GM13976 (cell line): ENCODE measurements at regions not wholly inside any gene's neighbourhood (a gene's known extent, or its start where the extent isn't known, plus 50 kb on each side); places are given as distances from the start of the nearest gene placed in this dataset.

Source experiments
- DNase-seq: peaks from one replicate; pipeline ENCODE4 v3.0.0; 2012; ENCODE audit warnings: low spot score
- in situ Hi-C: fragments of 300-500 bp; cut with MboI; formaldehyde crosslinking; loops from one replicate; pipeline ENCODE4 v1.12.0; 2022; ENCODE audit warnings: low sequenced_read_pairs, mixed read lengths, inconsistent platforms; ENCODE audit not compliant: unreplicated experiment
- TF ChIP-seq, protein P1 (sequence below): IDR thresholded peaks from 2 replicates; pipeline ENCODE4 v1.5.1; 2012; ENCODE audit warnings: borderline replicate concordance, mild to moderate bottlenecking; ENCODE audit not compliant: insufficient read depth; ENCODE audit errors: extremely low read depth, missing control alignments, control extremely low read depth

DNA sequence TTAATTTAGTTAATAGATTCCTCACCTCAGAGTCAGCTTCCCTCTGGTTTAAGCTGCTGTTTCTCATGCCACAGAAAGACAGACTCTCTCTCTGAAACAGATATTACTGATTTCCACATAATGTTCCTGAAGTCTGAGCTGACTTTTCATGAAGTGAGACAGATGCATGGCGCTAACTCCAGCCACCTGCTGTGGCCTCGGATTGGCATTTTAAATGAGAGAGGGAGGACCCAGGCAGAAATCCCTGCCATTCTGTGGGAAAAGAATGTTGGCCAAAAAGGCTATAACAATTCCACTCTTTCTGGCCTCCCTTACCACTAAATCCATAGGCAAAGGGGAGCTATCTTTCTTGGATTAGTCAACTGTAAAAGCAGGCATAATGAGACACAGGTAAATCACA lies 354.1 kb upstream of the CDH4 start:
- no peak for DNase-seq
- in situ Hi-C loops, result no loop called here
- TF ChIP-seq, protein P1, sequence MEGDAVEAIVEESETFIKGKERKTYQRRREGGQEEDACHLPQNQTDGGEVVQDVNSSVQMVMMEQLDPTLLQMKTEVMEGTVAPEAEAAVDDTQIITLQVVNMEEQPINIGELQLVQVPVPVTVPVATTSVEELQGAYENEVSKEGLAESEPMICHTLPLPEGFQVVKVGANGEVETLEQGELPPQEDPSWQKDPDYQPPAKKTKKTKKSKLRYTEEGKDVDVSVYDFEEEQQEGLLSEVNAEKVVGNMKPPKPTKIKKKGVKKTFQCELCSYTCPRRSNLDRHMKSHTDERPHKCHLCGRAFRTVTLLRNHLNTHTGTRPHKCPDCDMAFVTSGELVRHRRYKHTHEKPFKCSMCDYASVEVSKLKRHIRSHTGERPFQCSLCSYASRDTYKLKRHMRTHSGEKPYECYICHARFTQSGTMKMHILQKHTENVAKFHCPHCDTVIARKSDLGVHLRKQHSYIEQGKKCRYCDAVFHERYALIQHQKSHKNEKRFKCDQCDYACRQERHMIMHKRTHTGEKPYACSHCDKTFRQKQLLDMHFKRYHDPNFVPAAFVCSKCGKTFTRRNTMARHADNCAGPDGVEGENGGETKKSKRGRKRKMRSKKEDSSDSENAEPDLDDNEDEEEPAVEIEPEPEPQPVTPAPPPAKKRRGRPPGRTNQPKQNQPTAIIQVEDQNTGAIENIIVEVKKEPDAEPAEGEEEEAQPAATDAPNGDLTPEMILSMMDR, result no peak

- TF ChIP-seq, protein P1, result no peak
- in situ Hi-C loops, result no loop called here
- no peak for DNase-seq
Observed at GRCh38 chr20:60899320-60899719, 352.7 kb upstream of the CDH4 start.

- TF ChIP-seq, protein P1, result no peak
- in situ Hi-C loops, result no loop called here
- no peak for DNase-seq
Observed at GRCh38 chr20:60900618-60901017, 351.4 kb upstream of the CDH4 start.

DNA sequence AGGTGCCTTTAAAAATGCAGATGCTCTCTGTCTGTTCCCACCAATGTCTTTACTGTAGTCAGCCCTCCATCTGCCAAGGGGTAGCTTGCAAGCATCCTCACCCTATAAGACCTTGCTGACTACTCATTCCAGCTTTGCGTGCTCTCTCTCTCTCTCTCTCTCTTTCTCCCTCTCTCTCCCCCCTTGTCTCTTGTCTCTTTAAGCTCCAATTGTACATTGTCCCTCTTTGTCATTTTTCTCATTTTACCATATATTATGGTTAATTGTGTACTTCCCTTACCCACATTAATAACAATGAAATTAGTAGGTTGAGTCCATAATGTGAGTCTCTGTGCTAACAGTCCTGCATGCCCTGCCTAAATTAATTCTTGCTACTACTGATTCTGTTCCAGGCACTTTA lies 350.2 kb upstream of the CDH4 start:
- DNase-seq, result no peak
- in situ Hi-C loops, result no loop called here
- TF ChIP-seq, protein P1, result no peak

DNA sequence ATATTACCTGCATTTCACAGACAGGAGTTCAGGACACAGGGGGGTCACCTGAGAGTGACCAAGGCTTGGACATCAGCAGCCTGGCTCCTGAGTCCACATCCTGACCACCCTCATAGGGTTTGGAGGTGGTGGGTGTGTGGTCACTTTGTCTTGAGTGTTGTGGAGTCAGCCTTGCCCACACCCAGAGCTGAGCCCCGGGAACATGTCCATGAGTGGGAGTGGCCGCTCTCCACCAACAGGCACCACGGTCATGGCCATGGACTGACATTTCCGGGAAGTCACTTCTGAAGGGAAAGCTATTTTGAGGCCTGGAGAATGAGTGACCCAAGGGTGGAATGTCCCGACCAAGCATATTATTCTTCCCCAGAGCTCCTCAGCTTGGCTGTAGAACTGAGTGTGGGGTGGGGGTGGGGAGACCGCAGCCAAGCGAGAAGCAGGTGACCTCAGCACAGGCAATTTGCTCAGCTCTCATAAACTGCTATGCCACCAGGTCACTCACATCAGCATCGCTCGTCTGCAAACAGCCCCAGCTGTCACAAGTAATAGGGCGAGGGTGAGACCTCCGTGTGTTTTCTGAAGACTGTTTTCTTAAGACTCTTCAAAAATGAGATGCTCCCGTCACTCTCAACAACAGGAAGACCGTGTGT lies 348.6 kb upstream of the CDH4 start:
- TF ChIP-seq, protein P1, result no peak
- in situ Hi-C loops, result no loop called here

GRCh38 chr20:60904730-60905129 lies 347.3 kb upstream of the CDH4 start:
- TF ChIP-seq, protein P1, result no peak
- in situ Hi-C loops, result no loop called here
- no peak for DNase-seq

More for the DNA sequence above, 348.6 kb upstream of the CDH4 start:
- no peak for DNase-seq
